ENCODE measurements at regions not wholly inside any gene's neighbourhood (a gene's known extent, or its start where the extent isn't known, plus 50 kb on each side); places are given as distances from the start of the nearest gene placed in this dataset.

- no peaks in the 10 kb centered on the region for H3K79me2 ChIP-seq (ENCODE audit: control insufficient read depth, insufficient read depth, low read length)
- H3K4me3 ChIP-seq (replicated peaks in 1 of 3; ENCODE audit: insufficient read depth in 1 of 3, low read depth in 1 of 3, low read length in 3 of 3) = no peak overlapping the region
- H3K27me3 ChIP-seq (ENCODE audit: control insufficient read depth in 2 of 2, insufficient read depth in 2 of 2, low read length in 2 of 2) = no peaks in the 10 kb centered on the region
- no peaks in the 10 kb centered on the region for H4K20me1 ChIP-seq (replicated peaks; ENCODE audit: control insufficient read depth, extremely low read depth, insufficient read depth, low read length)
- no peaks in the 10 kb centered on the region for H3K36me3 ChIP-seq (ENCODE audit: control insufficient read depth in 2 of 2, extremely low read depth in 1 of 2, insufficient read depth in 2 of 2, low read length in 2 of 2)
- BruUV-seq (replicated peaks) = no TSS peak
- H3K27ac ChIP-seq (ENCODE audit: insufficient read depth, low read depth, low read length) = no peak overlapping the region
- DNase-seq (ENCODE audit: low read depth, low spot score) (no peak), FAIRE-seq (no peak)
- intact Hi-C loops (cut with micrococcal nuclease) = no loop called here
- no peak for TF ChIP-seq GATA2 (IDR thresholded peaks at IDR 0.05; ENCODE audit: insufficient read depth, insufficient read length, low read depth, low read length)
- no peak for TF ChIP-seq FOS (IDR thresholded peaks at IDR 0.05; ENCODE audit: borderline replicate concordance, insufficient read depth, low read length)
- no peak for TF ChIP-seq POLR2AphosphoS5 (IDR thresholded peaks at IDR 0.05; ENCODE audit: insufficient read depth, low read depth, low read length)
- TF ChIP-seq MAX (IDR thresholded peaks at IDR 0.05; ENCODE audit: insufficient read depth, insufficient read length) = no peak
- no peak for TF ChIP-seq MYC (IDR thresholded peaks at IDR 0.05; ENCODE audit: low read depth, low read length)
- no peak for TF ChIP-seq CTCF (IDR thresholded peaks at IDR 0.05; ENCODE audit: extremely low read depth in 1 of 2, insufficient read depth in 1 of 2, low read depth in 1 of 2, low read length in 2 of 2)
- no peak for TF ChIP-seq POLR2A (IDR thresholded peaks at IDR 0.05; ENCODE audit: low read depth, low read length)
- TF ChIP-seq EZH2 (IDR thresholded peaks at IDR 0.05; ENCODE audit: borderline replicate concordance, low read depth, low read length, severe bottlenecking) = no peak
- TF ChIP-seq JUN (IDR thresholded peaks at IDR 0.05; ENCODE audit: borderline replicate concordance, insufficient read depth, insufficient read length, low read depth) = no peak
- H3K4me2 ChIP-seq (ENCODE audit: insufficient read depth, low read length) = no peak overlapping the region
- POLR2A ChIA-PET = no interaction called here
- CTCF ChIA-PET = no interaction called here
- no peaks in the 10 kb centered on the region for H3K9me3 ChIP-seq (replicated peaks; ENCODE audit: control insufficient read depth, insufficient read depth, low read length)
- H3K4me1 ChIP-seq (ENCODE audit: control insufficient read depth, extremely low read depth, insufficient read depth, low read length) = no peaks in the 10 kb centered on the region
- no peak overlapping the region for H3K9ac ChIP-seq (replicated peaks; ENCODE audit: extremely low read depth, insufficient read depth, low read length)
- no peak overlapping the region for H2AFZ ChIP-seq (ENCODE audit: low read depth, low read length)
- no peaks in the 10 kb centered on the region for H3K9me1 ChIP-seq (replicated peaks; ENCODE audit: control insufficient read depth, extremely low read depth, insufficient read depth, low read length)
- dilution Hi-C loops (cut with MboI; ENCODE audit: extremely low pct_ligation_motif_present, low sequenced_read_pairs) = no loop called here
Measured at GRCh38 chr11:21653951-21654421, 538.9 kb upstream of the ANO5 start.

Data from endothelial cell of umbilical vein (primary cell).